HUES6 (cell line): ENCODE measurements at regions not wholly inside any gene's neighbourhood (a gene's known extent, or its start where the extent isn't known, plus 50 kb on each side); places are given as distances from the start of the nearest gene placed in this dataset.
A peak's percentile ranks its signal among the peaks of the same experiment; 100 is the strongest.
"Not testable (repeated sequence)": the region's sequence is repeated elsewhere in the genome, so short reads cannot be mapped to it uniquely, and the experiment has no call there.

Source experiments
- H3K27ac ChIP-seq: 2 replicates; pipeline ENCODE4 v1.7.0; 2013; ENCODE audit warnings: low read depth, mild to moderate bottlenecking, low read length, inconsistent platforms
- H3K27me3 ChIP-seq: 2 replicates; pipeline ENCODE4 v1.6.1; 2013; ENCODE audit warnings: low read length; ENCODE audit not compliant: control insufficient read depth, insufficient read depth
- H3K36me3 ChIP-seq: 2 replicates; pipeline ENCODE4 v1.6.1; 2013; ENCODE audit warnings: low read length; ENCODE audit not compliant: control insufficient read depth, insufficient read depth
- H3K4me1 ChIP-seq: 2 replicates; pipeline ENCODE4 v1.6.1; 2013; ENCODE audit warnings: low read length; ENCODE audit not compliant: control insufficient read depth, insufficient read depth
- H3K4me3 ChIP-seq: 2 replicates; pipeline ENCODE4 v1.5.1; 2013; ENCODE audit warnings: low read depth, low read length
- H3K9ac ChIP-seq: one replicate; pipeline ENCODE4 v1.6.1; 2013; ENCODE audit warnings: mild to moderate bottlenecking, low read length
- H3K9me3 ChIP-seq: 2 replicates; pipeline ENCODE4 v1.6.1; 2013; ENCODE audit warnings: low read depth, low read length; ENCODE audit not compliant: control insufficient read depth, insufficient read depth

GRCh38 chr10:11403646-11404045 is 207.8 kb downstream of the USP6NL start:
- H3K4me3 ChIP-seq, H3K9me3 ChIP-seq, H3K36me3 ChIP-seq, H3K9ac ChIP-seq, H3K27ac ChIP-seq, H3K4me1 ChIP-seq, H3K27me3 ChIP-seq: not testable (repeated sequence)

- H3K9me3 ChIP-seq, result peaks cover 3% of the 10 kb centered on the region; the same call in 1 of the 2 replicates
- H3K36me3 ChIP-seq, result no peaks in the 10 kb centered on the region
- no peak overlapping the region for H3K27ac ChIP-seq
- no peak overlapping the region for H3K9ac ChIP-seq
- H3K27me3 ChIP-seq, result no peaks in the 10 kb centered on the region
- H3K4me1 ChIP-seq, result peaks cover 8% of the 10 kb centered on the region; the same call in 1 of the 2 replicates
- no peak overlapping the region for H3K4me3 ChIP-seq
Measured at GRCh38 chr10:11403116-11403515, 208.3 kb downstream of the USP6NL start.

GRCh38 chr10:11402392-11402791 is 209.1 kb downstream of the USP6NL start:
- Histone ChIP-seq H3K27me3 (no peaks in the 10 kb centered on the region), H3K27ac (no peak overlapping the region), H3K9me3 (no peaks in the 10 kb centered on the region), H3K4me3 (no peak overlapping the region), H3K9ac (no peak overlapping the region), H3K4me1 (peaks cover 8% of the 10 kb centered on the region; the same call in 1 of the 2 replicates), H3K36me3 (no peaks in the 10 kb centered on the region)

- no peak overlapping the region for H3K4me3 ChIP-seq
- no peak overlapping the region for H3K27ac ChIP-seq
- peaks cover 8% of the 10 kb centered on the region; the same call in 1 of the 2 replicates for H3K4me1 ChIP-seq
- no peaks in the 10 kb centered on the region for H3K9me3 ChIP-seq
- H3K36me3 ChIP-seq, result no peaks in the 10 kb centered on the region
- no peaks in the 10 kb centered on the region for H3K27me3 ChIP-seq
- H3K9ac ChIP-seq, result peak overlapping the region; percentile 38
Measured at GRCh38 chr10:11401264-11402235, 209.9 kb downstream of the USP6NL start.

- H3K9me3 ChIP-seq, result no peaks in the 10 kb centered on the region
- H3K9ac ChIP-seq, result no peak overlapping the region
- no peak overlapping the region for H3K4me3 ChIP-seq
- H3K27ac ChIP-seq, result no peak overlapping the region
- H3K4me1 ChIP-seq, result peaks cover 8% of the 10 kb centered on the region; the same call in 1 of the 2 replicates
- H3K36me3 ChIP-seq, result no peaks in the 10 kb centered on the region
- no peaks in the 10 kb centered on the region for H3K27me3 ChIP-seq
Measured at GRCh38 chr10:11397980-11398580, 213.4 kb downstream of the USP6NL start.

- no peaks in the 10 kb centered on the region for H3K9me3 ChIP-seq
- no peak overlapping the region for H3K4me3 ChIP-seq
- no peaks in the 10 kb centered on the region for H3K36me3 ChIP-seq
- no peak overlapping the region for H3K9ac ChIP-seq
- H3K27ac ChIP-seq, result no peak overlapping the region
- H3K4me1 ChIP-seq, result peaks cover 8% of the 10 kb centered on the region; the same call in 1 of the 2 replicates
- H3K27me3 ChIP-seq, result no peaks in the 10 kb centered on the region
Measured at GRCh38 chr10:11397077-11397965, 214.1 kb downstream of the USP6NL start.

- Histone ChIP-seq H3K27ac (no peak overlapping the region), H3K4me3 (no peak overlapping the region), H3K4me1 (peaks cover 4% of the 10 kb centered on the region; the same call in 1 of the 2 replicates), H3K9ac (no peak overlapping the region), H3K27me3 (no peaks in the 10 kb centered on the region), H3K9me3 (peaks cover 2% of the 10 kb centered on the region; the same call in 1 of the 2 replicates), H3K36me3 (no peaks in the 10 kb centered on the region)
Measured at GRCh38 chr10:11396311-11396955, 215.0 kb downstream of the USP6NL start.

GRCh38 chr10:11395581-11396310 is 215.7 kb downstream of the USP6NL start:
- Histone ChIP-seq H3K4me3 (no peak overlapping the region), H3K9me3 (peaks cover 2% of the 10 kb centered on the region; the same call in 1 of the 2 replicates), H3K9ac (no peak overlapping the region), H3K27me3 (no peaks in the 10 kb centered on the region), H3K36me3 (no peaks in the 10 kb centered on the region), H3K4me1 (no peaks in the 10 kb centered on the region), H3K27ac (no peak overlapping the region)

- H3K9me3 ChIP-seq, result peaks cover 2% of the 10 kb centered on the region; the same call in 1 of the 2 replicates
- no peaks in the 10 kb centered on the region for H3K4me1 ChIP-seq
- H3K36me3 ChIP-seq, result no peaks in the 10 kb centered on the region
- H3K9ac ChIP-seq, result no peak overlapping the region
- no peaks in the 10 kb centered on the region for H3K27me3 ChIP-seq
- H3K4me3 ChIP-seq, result no peak overlapping the region
- no peak overlapping the region for H3K27ac ChIP-seq
Measured at GRCh38 chr10:11395161-11395560, 216.3 kb downstream of the USP6NL start.

- no peak overlapping the region for H3K9ac ChIP-seq
- H3K4me3 ChIP-seq, result no peak overlapping the region
- no peaks in the 10 kb centered on the region for H3K36me3 ChIP-seq
- H3K27ac ChIP-seq, result no peak overlapping the region
- no peaks in the 10 kb centered on the region for H3K4me1 ChIP-seq
- no peaks in the 10 kb centered on the region for H3K27me3 ChIP-seq
- peaks cover 2% of the 10 kb centered on the region; the same call in 1 of the 2 replicates for H3K9me3 ChIP-seq
Measured at GRCh38 chr10:11393858-11394257, 217.6 kb downstream of the USP6NL start.
